ENCODE measurements at regions not wholly inside any gene's neighbourhood (a gene's known extent, or its start where the extent isn't known, plus 50 kb on each side); places are given as distances from the start of the nearest gene placed in this dataset.

- Histone ChIP-seq H3K9me3 (ENCODE audit: control insufficient read depth, low read depth, low read length) (no peaks in the 10 kb centered on the region), H3K4me3 (ENCODE audit: low read length) (no peak overlapping the region), H3K36me3 (ENCODE audit: control insufficient read depth, insufficient read depth, low read length) (no peaks in the 10 kb centered on the region), H3K27ac (ENCODE audit: low read length) (no peak overlapping the region), H3K27me3 (ENCODE audit: control insufficient read depth, insufficient read depth, low read length) (no peaks in the 10 kb centered on the region), H3K4me1 (ENCODE audit: control insufficient read depth, insufficient read depth, low read length) (peaks cover 18% of the 10 kb centered on the region)
- WGBS (ENCODE audit: insufficient coverage, low lambda C conversion rate): no CpG with 5 or more reads among the region's 6 CpGs
- no peak for DNase-seq
Observed at GRCh38 chr6:104522533-104522932, 337.2 kb downstream of the HACE1 start.

- H3K36me3 ChIP-seq (ENCODE audit: control insufficient read depth, insufficient read depth, low read length): no peaks in the 10 kb centered on the region
- WGBS (ENCODE audit: insufficient coverage, low lambda C conversion rate): no CpG with 5 or more reads among the region's 3 CpGs
- H3K4me1 ChIP-seq (ENCODE audit: control insufficient read depth, insufficient read depth, low read length): peaks cover 9% of the 10 kb centered on the region
- no peak overlapping the region for H3K27ac ChIP-seq (ENCODE audit: low read length)
- H3K27me3 ChIP-seq (ENCODE audit: control insufficient read depth, insufficient read depth, low read length): no peaks in the 10 kb centered on the region
- no peak overlapping the region for H3K4me3 ChIP-seq (ENCODE audit: low read length)
- H3K9me3 ChIP-seq (ENCODE audit: control insufficient read depth, low read depth, low read length): no peaks in the 10 kb centered on the region
- DNase-seq: no peak
Observed at GRCh38 chr6:104521176-104521575, 338.5 kb downstream of the HACE1 start.

GRCh38 chr6:104519566-104519965 is 340.2 kb downstream of the HACE1 start:
- Histone ChIP-seq H3K4me1 (ENCODE audit: control insufficient read depth, insufficient read depth, low read length) (no peaks in the 10 kb centered on the region), H3K9me3 (ENCODE audit: control insufficient read depth, low read depth, low read length) (no peaks in the 10 kb centered on the region), H3K27me3 (ENCODE audit: control insufficient read depth, insufficient read depth, low read length) (no peaks in the 10 kb centered on the region), H3K4me3 (ENCODE audit: low read length) (no peak overlapping the region), H3K36me3 (ENCODE audit: control insufficient read depth, insufficient read depth, low read length) (no peaks in the 10 kb centered on the region), H3K27ac (ENCODE audit: low read length) (no peak overlapping the region)
- WGBS (ENCODE audit: insufficient coverage, low lambda C conversion rate): 100% methylated on average over 1 of the region's 4 CpGs
- DNase-seq: no peak

GRCh38 chr6:104509355-104509754 is 350.4 kb downstream of the HACE1 start:
- Histone ChIP-seq H3K27ac (ENCODE audit: low read length) (no peak overlapping the region), H3K9me3 (ENCODE audit: control insufficient read depth, low read depth, low read length) (no peaks in the 10 kb centered on the region), H3K36me3 (ENCODE audit: control insufficient read depth, insufficient read depth, low read length) (no peaks in the 10 kb centered on the region), H3K4me3 (ENCODE audit: low read length) (no peak overlapping the region), H3K27me3 (ENCODE audit: control insufficient read depth, insufficient read depth, low read length) (no peaks in the 10 kb centered on the region), H3K4me1 (ENCODE audit: control insufficient read depth, insufficient read depth, low read length) (no peaks in the 10 kb centered on the region)
- no peak for DNase-seq
- WGBS (ENCODE audit: insufficient coverage, low lambda C conversion rate): 33% methylated on average over 2 of the region's 3 CpGs

GRCh38 chr6:104506429-104506828 is 353.3 kb downstream of the HACE1 start:
- no peaks in the 10 kb centered on the region for H3K9me3 ChIP-seq (ENCODE audit: control insufficient read depth, low read depth, low read length)
- no peaks in the 10 kb centered on the region for H3K4me1 ChIP-seq (ENCODE audit: control insufficient read depth, insufficient read depth, low read length)
- no peak overlapping the region for H3K4me3 ChIP-seq (ENCODE audit: low read length)
- no peak overlapping the region for H3K27ac ChIP-seq (ENCODE audit: low read length)
- no CpG with 5 or more reads among the region's 1 CpG for WGBS (ENCODE audit: insufficient coverage, low lambda C conversion rate)
- DNase-seq: no peak
- H3K36me3 ChIP-seq (ENCODE audit: control insufficient read depth, insufficient read depth, low read length): no peaks in the 10 kb centered on the region
- no peaks in the 10 kb centered on the region for H3K27me3 ChIP-seq (ENCODE audit: control insufficient read depth, insufficient read depth, low read length)

GRCh38 chr6:104505838-104506237 is 353.9 kb downstream of the HACE1 start:
- no peak overlapping the region for H3K4me3 ChIP-seq (ENCODE audit: low read length)
- no peak for DNase-seq
- WGBS (ENCODE audit: insufficient coverage, low lambda C conversion rate): no CpG with 5 or more reads among the region's 2 CpGs
- no peaks in the 10 kb centered on the region for H3K4me1 ChIP-seq (ENCODE audit: control insufficient read depth, insufficient read depth, low read length)
- H3K27ac ChIP-seq (ENCODE audit: low read length): no peak overlapping the region
- H3K27me3 ChIP-seq (ENCODE audit: control insufficient read depth, insufficient read depth, low read length): no peaks in the 10 kb centered on the region
- no peaks in the 10 kb centered on the region for H3K9me3 ChIP-seq (ENCODE audit: control insufficient read depth, low read depth, low read length)
- H3K36me3 ChIP-seq (ENCODE audit: control insufficient read depth, insufficient read depth, low read length): no peaks in the 10 kb centered on the region

GRCh38 chr6:104500265-104500664 is 359.5 kb downstream of the HACE1 start:
- no peaks in the 10 kb centered on the region for H3K9me3 ChIP-seq (ENCODE audit: control insufficient read depth, low read depth, low read length)
- H3K27me3 ChIP-seq (ENCODE audit: control insufficient read depth, insufficient read depth, low read length): no peaks in the 10 kb centered on the region
- H3K27ac ChIP-seq (ENCODE audit: low read length): no peak overlapping the region
- WGBS (ENCODE audit: insufficient coverage, low lambda C conversion rate): no CpG with 5 or more reads among the region's 2 CpGs
- no peak for DNase-seq
- no peak overlapping the region for H3K4me3 ChIP-seq (ENCODE audit: low read length)
- H3K36me3 ChIP-seq (ENCODE audit: control insufficient read depth, insufficient read depth, low read length): no peaks in the 10 kb centered on the region
- H3K4me1 ChIP-seq (ENCODE audit: control insufficient read depth, insufficient read depth, low read length): no peaks in the 10 kb centered on the region

GRCh38 chr6:104486035-104486434 is 373.7 kb downstream of the HACE1 start:
- no peak for DNase-seq
- Histone ChIP-seq H3K27me3 (ENCODE audit: control insufficient read depth, insufficient read depth, low read length) (no peaks in the 10 kb centered on the region), H3K4me1 (ENCODE audit: control insufficient read depth, insufficient read depth, low read length) (no peaks in the 10 kb centered on the region), H3K36me3 (ENCODE audit: control insufficient read depth, insufficient read depth, low read length) (no peaks in the 10 kb centered on the region), H3K9me3 (ENCODE audit: control insufficient read depth, low read depth, low read length) (no peaks in the 10 kb centered on the region), H3K27ac (ENCODE audit: low read length) (no peak overlapping the region), H3K4me3 (ENCODE audit: low read length) (no peak overlapping the region)
- 92% methylated on average over 2 of the region's 3 CpGs for WGBS (ENCODE audit: insufficient coverage, low lambda C conversion rate)

- Histone ChIP-seq H3K27ac (ENCODE audit: low read length) (no peak overlapping the region), H3K9me3 (ENCODE audit: control insufficient read depth, low read depth, low read length) (no peaks in the 10 kb centered on the region), H3K27me3 (ENCODE audit: control insufficient read depth, insufficient read depth, low read length) (no peaks in the 10 kb centered on the region), H3K36me3 (ENCODE audit: control insufficient read depth, insufficient read depth, low read length) (no peaks in the 10 kb centered on the region), H3K4me1 (ENCODE audit: control insufficient read depth, insufficient read depth, low read length) (no peaks in the 10 kb centered on the region), H3K4me3 (ENCODE audit: low read length) (no peak overlapping the region)
- no peak for DNase-seq
- no CpG with 5 or more reads among the region's 3 CpGs for WGBS (ENCODE audit: insufficient coverage, low lambda C conversion rate)
Observed at GRCh38 chr6:104484626-104485025, 375.1 kb downstream of the HACE1 start.

GRCh38 chr6:104484191-104484590 is 375.5 kb downstream of the HACE1 start:
- Histone ChIP-seq H3K9me3 (ENCODE audit: control insufficient read depth, low read depth, low read length) (no peaks in the 10 kb centered on the region), H3K4me1 (ENCODE audit: control insufficient read depth, insufficient read depth, low read length) (no peaks in the 10 kb centered on the region), H3K27me3 (ENCODE audit: control insufficient read depth, insufficient read depth, low read length) (no peaks in the 10 kb centered on the region), H3K4me3 (ENCODE audit: low read length) (no peak overlapping the region), H3K36me3 (ENCODE audit: control insufficient read depth, insufficient read depth, low read length) (no peaks in the 10 kb centered on the region), H3K27ac (ENCODE audit: low read length) (no peak overlapping the region)
- WGBS (ENCODE audit: insufficient coverage, low lambda C conversion rate): 20% methylated on average over 1 of the region's 1 CpG
- no peak for DNase-seq

- DNase-seq: no peak
- Histone ChIP-seq H3K9me3 (ENCODE audit: control insufficient read depth, low read depth, low read length) (no peaks in the 10 kb centered on the region), H3K4me3 (ENCODE audit: low read length) (no peak overlapping the region), H3K27me3 (ENCODE audit: control insufficient read depth, insufficient read depth, low read length) (no peaks in the 10 kb centered on the region), H3K36me3 (ENCODE audit: control insufficient read depth, insufficient read depth, low read length) (no peaks in the 10 kb centered on the region), H3K4me1 (ENCODE audit: control insufficient read depth, insufficient read depth, low read length) (no peaks in the 10 kb centered on the region), H3K27ac (ENCODE audit: low read length) (no peak overlapping the region)
- WGBS (ENCODE audit: insufficient coverage, low lambda C conversion rate): no CpG with 5 or more reads among the region's 2 CpGs
Observed at GRCh38 chr6:104483225-104483834, 376.4 kb downstream of the HACE1 start.

Data from large intestine (tissue), 3 donors.